Endothelial cell of hepatic sinusoid (primary cell): ENCODE measurements at regions not wholly inside any gene's neighbourhood (a gene's known extent, or its start where the extent isn't known, plus 50 kb on each side); places are given as distances from the start of the nearest gene placed in this dataset.
"Not testable (repeated sequence)": the region's sequence is repeated elsewhere in the genome, so short reads cannot be mapped to it uniquely, and the experiment has no call there.

Source experiments
- in situ Hi-C: cut with HindIII; loops from 2 replicates; pipeline ENCODE4 v1.10.0; 2017; ENCODE audit warnings: low sequenced_read_pairs

DNA sequence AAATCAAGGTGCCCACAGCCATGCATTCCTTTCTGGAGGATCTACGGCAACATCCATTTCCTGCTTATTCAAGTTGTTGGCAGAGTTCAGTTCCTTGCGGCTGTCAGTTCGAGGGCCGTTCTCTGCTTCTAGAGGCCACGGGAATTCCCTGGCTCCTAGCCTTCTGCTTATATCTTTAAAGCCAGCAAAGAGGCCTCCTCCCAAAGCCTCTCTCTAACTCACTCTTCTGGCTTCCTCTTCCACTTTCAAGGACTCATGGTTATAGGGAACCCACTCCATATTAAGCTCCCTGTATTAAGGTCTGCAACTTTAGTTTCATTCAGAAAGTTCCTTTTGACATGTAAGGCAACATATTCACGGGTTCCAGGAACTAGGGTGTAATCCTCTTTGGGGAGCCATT lies 150.1 kb upstream of the RMP24 start:
- in situ Hi-C loops, result no loop called here

DNA sequence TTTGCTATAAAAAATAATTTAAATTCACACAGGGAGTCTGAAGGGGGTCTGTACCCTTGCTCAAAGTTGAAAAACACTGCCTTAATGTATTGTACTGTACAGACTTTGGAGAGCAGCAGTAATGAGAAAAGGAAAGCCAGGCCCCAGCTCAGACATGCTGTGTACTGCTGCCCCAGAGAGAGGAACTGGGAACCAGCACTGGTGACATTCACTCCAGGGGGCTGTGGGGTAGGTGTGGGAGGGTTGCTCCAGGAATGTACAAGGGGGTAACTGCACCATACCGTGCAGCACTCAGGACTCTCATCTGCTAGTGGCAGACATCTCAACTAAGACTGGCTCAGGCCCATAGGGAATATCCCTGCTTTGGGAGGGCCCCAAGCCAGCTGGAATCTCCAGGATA lies 146.0 kb upstream of the RMP24 start:
- in situ Hi-C loops, result loop anchor here (5.0 kb wide), 1 partner anchor 79 kb away; no protein-coding TSS in a partner anchor

DNA sequence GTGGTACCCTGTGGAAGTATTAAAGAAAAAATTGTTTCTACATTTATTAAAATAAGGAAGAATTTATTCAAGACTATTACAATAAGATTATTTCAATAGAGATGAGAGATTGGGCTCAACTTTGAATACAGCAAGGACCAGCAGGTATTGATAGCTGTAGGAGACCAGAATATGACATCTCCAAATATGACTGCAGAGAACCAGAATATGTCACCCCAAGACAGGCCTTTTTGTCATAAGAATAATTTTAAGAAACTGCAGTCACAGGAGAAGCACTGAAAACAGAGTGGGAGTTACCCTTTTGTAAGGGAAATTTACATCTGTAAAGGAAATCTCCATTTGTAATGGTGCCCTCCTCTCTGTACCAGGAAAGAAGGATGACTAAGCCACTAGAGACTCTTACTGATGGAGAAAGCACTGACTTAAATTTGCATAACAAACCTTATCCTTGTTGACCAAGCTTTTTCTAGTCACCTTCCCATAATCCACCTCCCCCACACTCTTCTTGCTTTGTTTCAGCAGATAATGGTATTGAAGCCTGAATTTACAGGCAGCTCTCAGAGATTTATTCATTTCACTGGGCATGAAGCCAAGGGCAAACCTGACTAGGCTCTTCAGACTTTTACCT lies 145.1 kb upstream of the RMP24 start:
- in situ Hi-C loops, result loop anchor here (5.0 kb wide), 1 partner anchor 80 kb away; no protein-coding TSS in a partner anchor

DNA sequence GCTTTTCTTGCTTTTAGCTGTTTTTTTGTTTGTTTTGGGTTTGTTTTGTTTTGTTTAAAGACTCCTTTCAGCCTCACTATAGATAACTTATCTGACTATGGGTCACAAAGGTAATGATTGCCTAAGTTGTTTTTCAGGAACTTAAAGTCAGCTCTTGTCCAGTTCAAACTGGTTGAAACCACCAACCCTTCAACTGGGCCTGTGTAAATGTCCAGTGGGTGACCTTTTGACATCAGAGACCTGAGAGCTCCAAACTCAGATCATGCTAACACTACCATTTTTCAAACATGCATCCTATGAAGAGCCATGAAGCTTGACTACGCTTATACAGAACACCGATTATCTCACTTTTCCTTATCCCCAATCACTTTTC lies 144.6 kb upstream of the RMP24 start:
- in situ Hi-C loops, result loop anchor here (5.0 kb wide), 1 partner anchor 81 kb away; no protein-coding TSS in a partner anchor

DNA sequence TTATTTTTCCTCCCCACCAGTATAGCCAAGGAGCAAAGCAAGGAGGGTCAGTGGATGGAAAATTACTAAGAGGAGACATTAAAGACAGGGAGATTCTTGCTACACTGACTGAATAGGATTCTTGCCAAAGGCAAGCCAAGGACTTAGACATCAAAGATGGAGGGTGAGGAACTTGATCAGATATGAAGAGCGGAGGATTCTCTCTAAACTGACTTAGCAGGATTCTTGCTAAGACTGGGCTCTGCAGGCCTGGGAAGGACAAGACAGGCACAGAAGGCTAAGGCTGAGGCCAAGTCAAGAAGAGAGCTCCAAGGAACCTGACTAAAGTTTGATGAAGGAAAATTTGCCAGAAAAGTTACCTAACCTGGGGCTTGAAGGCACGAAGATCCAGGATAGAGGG lies 143.9 kb upstream of the RMP24 start:
- in situ Hi-C loops, result loop anchor here (5.0 kb wide), 1 partner anchor 81 kb away; no protein-coding TSS in a partner anchor

DNA sequence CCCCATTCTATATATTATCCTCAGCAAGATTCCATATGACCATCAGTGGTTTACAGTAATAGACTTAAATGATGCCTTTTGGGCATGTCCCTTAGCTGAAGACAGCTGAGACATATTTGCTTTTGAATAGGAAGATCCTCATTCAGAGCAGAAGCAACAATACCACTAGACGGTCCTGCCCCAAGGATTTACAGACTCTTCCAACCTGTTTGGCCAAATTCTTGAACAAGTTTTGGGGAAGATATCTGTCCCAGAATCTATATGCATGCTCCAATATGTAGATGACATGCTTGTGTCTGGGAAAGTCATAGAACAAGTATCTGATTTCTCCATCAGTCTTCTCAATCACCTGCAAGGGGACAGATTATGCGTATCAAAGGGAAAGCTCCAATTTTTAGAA lies 137.1 kb upstream of the RMP24 start:
- in situ Hi-C loops, result loop anchor here (5.0 kb wide), 1 partner anchor 72 kb away; no protein-coding TSS in a partner anchor

DNA sequence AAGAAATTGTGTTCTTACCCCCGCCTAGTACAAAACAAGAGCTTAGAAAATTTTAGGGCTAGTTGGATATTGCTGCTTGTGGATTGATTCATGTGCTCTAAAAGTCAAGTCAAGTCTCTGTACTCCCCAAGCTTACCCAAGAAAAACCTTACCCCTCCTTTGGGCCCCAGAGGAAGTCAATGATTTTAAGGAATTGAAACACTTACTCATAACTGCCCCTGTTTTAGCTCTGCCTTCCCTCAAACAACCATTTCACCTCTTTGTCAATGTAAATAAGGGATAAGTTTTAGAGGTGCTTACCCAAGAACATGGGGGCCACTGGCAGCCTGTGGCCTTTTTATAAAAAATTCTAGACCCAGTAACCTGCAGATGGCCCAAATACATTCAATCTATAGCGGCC lies 136.6 kb upstream of the RMP24 start:
- in situ Hi-C loops, result loop anchor here (5.0 kb wide), 1 partner anchor 71 kb away; no protein-coding TSS in a partner anchor

DNA sequence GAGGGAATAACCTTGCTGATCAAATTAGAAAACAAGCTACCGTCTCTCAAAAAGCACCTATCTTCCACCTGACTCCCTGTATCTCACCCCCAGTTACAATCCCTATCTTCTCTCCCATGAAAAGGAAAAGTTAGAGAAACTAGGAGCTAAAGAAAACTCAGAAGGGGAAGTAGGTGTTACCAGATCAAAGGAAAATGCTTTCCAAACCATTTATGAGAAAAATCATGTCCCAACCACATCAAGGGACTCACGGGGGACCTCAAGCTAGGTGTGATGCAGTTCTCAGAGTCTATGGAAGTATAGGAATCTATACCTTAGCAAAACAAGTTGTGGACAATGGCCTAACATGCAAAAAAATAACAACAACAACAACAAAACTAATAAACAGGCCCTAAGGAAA lies 135.5 kb upstream of the RMP24 start:
- in situ Hi-C loops, result loop anchor here (5.0 kb wide), 1 partner anchor 70 kb away; no protein-coding TSS in a partner anchor

DNA sequence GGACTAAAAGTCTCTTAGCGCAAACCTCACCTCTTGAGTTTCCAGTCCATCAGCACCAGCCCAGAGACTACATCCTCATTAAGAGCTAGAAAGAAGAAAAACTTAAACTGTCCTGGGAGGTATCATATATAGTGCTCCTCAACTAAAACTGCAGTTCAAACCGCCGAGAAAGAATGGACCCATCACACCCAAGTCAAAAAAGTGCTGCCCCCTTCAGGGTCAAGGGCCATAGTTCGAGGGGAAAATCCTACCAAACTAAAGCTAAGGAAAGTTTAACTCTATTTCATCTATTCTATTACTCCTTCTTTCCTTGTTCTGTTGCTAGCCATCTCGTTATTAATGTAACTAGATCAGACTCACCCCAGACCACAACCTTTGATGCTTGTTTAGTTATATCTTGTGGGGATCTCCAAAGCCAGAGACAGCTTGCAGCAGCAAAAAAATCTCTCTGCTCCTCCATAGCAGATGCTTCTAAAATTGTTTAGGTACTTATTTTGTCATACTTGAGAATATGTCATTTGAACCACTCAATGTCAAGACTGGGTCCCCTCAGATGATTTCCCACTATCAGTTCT lies 134.5 kb upstream of the RMP24 start:
- in situ Hi-C loops, result loop anchor here (5.0 kb wide), 1 partner anchor 69 kb away; no protein-coding TSS in a partner anchor

DNA sequence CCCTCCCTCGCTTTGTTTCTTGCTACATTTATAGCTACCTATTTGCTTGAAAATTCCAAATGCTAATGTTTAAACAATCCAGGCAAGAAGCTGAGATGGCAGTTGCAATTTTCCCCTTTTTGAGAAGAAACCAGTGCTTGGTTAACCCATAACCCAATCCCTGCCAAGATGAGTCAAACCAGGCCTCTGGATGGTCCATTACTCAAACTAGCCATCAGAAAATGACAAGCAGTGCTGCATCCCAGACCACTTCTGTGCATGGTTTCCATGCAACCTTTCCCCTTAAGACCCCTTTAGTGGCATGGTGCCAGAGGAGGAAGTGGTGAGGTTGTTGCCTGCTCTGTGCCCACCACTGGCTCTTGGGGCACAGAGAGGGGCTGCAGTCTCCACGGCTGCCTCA lies 131.2 kb upstream of the RMP24 start:
- in situ Hi-C loops, result no loop called here

DNA sequence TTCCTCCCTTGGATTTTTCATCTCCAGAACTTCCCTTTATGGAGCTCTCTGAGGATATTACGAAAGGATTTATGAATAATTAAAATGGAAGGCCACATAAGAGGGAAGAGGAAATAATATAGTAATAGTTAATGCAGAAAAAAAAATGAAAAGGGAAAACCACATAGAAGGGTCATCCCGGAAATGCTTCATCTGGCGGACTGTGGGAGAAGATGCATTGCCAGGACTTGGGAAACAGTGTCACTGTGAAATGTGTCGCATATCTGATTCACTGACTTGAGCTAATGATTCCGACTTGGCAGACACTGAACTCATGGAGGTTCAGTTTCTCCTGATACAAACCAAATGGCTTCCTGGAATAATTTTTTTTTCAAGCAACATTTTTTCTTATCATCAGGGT lies 129.9 kb upstream of the RMP24 start:
- in situ Hi-C loops, result no loop called here

DNA sequence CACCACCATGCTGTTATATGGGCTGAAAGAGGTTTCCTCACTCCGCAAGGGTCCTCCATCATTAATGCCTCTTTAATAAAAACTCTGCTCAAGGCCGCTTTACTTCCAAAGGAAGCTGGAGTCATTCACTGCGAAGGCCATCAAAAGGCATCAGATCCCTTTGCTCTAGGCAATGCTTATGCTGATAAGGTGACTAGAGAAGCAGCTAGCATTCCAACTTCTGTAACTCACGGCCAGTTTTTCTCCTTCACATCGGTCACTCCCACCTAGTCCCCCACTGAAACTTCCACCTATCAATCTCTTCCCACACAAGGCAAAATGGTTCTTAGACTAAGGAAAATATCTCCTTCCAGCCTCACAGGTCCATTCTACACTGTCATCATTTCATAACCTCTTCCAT lies 124.2 kb upstream of the RMP24 start:
- in situ Hi-C loops, result not testable (repeated sequence)

DNA sequence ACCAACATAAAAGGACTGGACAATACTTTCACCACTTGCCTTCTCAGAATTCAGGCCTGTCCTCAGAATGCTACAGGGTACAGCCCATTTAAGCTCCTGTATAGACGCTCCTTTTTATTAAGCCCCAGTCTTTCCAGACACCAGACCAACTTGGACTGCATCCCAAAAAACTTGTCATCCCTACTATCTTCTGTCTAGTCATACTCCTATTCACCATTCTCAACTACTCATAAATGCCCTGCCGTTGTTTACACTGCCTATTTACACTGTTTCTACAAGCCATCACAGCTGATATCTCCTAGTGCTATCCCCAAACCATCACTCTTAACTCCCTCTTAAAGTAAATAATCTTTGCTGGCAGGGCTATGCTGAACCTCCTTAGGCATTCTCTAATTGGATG lies 123.2 kb upstream of the RMP24 start:
- in situ Hi-C loops, result not testable (repeated sequence)

DNA sequence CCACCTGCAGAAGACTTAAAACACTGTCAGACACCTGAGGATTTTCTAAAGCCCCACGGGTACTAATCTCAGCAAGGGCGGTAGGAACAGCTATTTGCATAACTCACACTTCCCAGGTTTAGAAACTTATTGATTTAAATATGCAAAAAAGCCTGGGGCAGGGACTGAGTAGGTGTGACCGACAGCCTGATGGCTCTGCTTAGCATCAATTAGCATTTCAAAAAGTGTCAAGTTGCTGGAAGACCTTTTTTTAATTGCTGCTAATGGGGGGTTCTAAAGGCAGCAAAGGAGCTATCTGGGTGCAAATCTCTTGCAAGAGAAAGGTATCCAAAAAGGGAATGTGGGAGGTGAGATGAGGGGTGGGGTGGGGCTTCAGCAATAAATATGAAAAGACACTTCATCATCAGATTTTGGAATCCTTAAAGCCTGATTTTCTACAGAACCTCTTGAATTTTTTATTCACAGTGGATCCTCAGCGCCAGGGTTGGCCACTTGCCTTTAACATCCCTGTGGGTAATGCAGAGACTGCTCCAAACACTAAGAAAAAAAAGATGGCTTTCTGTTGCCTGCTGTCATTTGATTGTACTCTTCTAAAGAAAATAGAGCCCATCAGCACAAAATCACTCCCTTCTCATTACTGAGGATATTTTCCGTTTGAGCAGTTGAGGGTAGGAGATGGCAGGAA lies 121.1 kb upstream of the RMP24 start:
- in situ Hi-C loops, result no loop called here

DNA sequence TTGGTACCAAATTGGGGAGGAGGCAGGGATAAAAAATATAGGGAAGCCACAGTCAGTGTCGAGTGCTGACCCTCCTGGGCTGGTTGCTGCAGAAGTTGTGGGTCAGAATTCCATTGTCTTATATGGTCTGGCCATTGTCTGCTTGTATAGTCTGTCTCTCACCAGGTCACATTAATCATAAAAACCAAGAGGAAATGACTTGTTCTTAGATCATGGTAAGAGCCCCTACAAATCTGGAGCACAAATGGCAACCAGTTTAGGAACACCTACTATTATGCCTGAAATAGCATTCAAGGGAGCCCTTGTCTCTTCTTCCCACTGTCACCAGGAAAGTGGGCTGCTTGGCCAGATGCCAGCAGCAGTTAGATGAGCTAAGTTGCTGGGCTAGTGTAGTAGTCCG lies 119.7 kb upstream of the RMP24 start:
- in situ Hi-C loops, result no loop called here

DNA sequence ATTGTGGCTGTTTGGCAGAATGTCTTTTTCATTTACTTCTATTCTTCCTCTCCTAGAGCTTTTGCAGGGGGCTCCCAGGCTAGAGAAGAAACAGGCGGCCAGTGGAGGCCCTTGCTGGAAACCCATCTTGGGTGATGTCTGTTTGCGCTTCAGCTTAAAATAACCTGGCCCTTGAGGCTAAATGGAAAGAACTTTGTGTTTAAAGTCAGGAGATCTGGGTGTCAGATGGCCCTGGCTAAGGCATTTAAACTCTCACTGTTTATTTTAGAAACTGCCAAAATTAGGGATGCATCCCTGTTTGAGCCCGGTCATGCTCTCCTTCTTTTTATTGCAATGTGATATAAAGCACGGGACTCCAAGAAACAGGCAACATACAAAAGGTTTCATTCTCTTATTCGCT lies 118.4 kb upstream of the RMP24 start:
- in situ Hi-C loops, result no loop called here

DNA sequence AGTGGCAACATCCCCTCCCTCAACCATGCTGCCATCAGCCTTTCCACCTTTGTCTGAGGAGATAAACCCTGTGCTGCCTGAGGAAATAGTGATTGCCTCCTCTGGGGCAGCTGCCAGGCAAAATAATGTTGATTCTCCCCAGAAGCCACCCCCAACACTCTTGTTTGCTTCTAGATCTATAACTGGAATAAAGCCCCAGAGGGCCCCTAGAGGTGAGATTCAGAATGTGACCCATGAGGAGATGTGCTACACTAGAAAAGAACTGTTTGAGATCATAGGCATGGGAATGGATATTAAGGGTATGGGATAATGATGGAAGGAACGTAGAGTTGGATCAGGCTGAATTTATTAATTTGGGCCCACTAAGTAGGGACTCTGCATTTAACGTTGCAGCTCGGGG lies 116.3 kb upstream of the RMP24 start:
- in situ Hi-C loops, result no loop called here

DNA sequence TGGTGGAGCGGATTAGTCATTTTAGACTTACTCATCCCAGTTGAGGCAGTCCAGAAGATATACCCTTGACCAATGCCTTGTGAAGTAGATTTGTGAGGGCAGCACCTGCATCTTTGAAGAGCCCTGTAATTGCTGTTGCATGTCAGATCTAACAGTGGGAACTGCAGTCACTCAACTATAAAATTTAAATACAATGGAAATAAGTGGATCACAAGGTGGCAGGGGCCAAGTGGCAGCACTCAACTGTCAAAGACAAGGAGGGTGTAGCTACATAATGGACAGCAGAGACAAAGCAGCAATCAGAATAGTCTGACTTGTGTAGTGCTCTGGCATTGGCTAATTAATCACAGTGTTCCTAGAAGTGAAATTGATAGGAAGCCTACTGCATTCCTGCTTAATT lies 115.8 kb upstream of the RMP24 start:
- in situ Hi-C loops, result not testable (repeated sequence)

DNA sequence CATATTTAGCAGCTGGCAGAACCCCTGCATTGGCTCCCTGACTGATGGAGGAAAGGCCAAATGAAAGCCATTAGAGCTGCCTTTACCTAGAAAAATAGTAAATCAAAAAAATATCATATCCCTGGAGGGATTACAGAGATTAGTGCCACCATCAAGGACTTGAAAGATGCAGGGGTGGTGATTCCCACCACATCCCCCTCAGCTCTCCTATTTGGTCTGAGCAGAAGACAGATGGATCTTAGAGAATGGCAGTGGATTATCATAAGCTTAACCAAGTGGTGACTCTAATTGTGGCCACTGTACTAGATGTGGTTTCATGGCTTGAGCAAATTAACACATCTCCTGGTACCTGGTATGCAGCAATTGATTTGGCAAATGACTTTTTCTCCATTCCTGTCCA lies 114.9 kb upstream of the RMP24 start:
- in situ Hi-C loops, result not testable (repeated sequence)

DNA sequence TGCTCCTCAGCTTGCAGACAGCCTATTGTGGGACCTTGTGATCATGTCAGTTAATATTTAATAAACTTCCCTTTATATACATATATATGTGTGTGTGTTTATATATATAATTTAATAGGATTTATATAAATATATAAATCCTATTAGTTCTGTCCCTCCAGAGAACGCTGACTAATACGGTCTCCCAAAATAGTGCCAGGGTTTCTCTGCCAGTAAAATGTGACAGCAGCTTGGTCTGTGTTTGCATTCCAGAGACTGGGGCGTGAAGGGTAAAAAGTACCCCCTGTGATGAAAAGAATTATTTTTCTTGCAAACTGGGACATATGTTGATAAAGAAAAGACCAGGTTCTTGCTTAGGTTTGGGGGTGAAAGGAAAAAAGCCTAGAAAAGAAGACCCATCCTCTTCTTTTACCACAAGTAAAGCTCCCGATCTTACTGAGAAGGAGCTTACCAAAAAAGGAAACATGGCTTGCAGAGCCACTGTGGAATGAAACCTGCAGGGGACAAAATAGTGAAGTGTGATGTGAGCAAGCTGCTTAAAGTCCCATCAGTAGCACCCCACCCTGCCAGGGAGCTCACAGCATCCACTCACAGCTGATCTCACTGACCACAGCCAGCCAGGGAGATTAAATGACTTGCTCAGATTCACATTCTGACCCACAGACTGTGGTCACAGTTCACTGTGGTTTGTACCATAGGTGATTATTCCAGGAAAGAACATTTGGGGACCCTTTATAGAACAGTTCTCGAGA lies 110.9 kb upstream of the RMP24 start:
- in situ Hi-C loops, result no loop called here

DNA sequence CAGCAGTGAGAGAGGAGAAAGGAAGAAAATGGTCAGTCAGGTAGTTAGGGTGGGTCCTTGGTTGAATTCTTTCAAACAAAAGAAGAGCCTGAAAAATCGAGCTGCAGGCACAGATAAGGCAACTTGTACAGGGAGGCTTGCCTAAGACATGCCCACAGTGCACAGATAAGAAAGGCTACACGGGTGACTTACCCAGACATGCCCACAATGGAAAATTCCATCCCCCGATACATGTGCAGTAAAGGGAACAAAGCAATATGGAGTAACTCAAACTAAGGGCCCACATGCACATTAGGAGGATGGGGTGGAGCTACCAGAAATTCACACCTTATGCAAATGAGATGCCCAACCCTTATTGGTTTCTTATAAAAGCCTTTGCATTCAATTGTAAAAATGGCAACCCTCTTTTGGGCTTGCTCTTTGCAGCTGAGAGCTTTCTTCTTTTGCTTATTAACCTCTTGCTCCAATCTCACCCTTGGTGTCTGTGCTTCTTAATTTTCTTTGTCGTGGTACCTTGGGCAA lies 110.3 kb upstream of the RMP24 start:
- in situ Hi-C loops, result no loop called here
